ENCODE measurements at regions not wholly inside any gene's neighbourhood (a gene's known extent, or its start where the extent isn't known, plus 50 kb on each side); places are given as distances from the start of the nearest gene placed in this dataset.

DNA sequence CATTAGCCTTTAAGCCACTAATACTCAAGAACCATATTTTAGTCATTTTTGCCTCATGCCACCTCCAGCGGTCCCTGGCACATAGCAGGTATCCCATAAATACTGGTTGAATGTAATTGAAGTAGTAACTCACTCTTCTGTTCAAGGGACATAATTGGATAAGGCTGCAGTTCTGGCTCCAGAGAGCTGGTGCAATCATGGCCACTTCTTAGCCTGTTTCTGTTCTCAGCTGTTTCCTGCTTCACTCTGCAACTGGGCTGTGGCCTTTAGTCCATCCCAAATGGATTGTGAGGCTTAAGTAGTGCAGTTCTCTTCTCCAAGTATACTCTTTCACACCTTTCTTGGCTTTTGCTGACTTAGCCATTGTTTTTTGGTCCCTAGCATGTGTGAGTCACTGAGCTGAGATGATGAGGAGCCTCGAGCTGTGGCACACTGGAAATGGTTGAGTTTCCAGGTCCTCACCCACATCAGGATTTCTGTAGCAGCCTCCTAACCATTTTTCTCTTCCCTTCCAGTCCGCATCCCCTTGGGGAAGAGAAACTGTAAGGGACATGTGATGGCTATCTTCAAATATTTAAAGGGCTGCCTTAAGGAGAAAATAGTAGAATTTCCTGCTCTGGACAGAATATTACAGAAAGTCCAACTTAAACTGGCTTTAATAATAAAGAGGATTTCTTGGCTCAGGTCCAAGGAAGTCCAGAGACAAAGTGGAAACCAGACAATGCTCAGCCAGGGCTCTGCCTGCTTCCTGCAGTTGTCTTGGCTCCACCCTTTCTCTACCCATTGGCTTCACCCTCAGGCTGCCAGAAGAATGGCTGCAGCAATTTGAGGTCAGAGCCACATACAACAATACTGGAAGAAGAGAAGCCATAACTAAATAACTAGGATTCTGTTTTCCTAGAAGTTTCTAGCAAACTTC is 305.4 kb upstream of the ROPN1 start:
- no peaks in the 10 kb centered on the region for H3K4me1 ChIP-seq (ENCODE audit: control insufficient read depth, insufficient read depth, low read length)
- WGBS, 2 experiments: 96 to 97% methylated on average over 2 to 3 of the region's 3 CpGs
- no peaks in the 10 kb centered on the region for H3K36me3 ChIP-seq (ENCODE audit: control insufficient read depth, insufficient read depth, low read length)
- no peaks in the 10 kb centered on the region for H3K27me3 ChIP-seq (ENCODE audit: control insufficient read depth, insufficient read depth, low read length, poor library complexity, severe bottlenecking)
- no peak overlapping the region for H3K4me3 ChIP-seq (ENCODE audit: insufficient read depth, low read depth, low read length)
- H3K9me3 ChIP-seq (ENCODE audit: control insufficient read depth, low read length): no peaks in the 10 kb centered on the region
- no peak overlapping the region for H3K27ac ChIP-seq (ENCODE audit: insufficient read depth, low read depth, low read length, poor library complexity, severe bottlenecking)

DNA sequence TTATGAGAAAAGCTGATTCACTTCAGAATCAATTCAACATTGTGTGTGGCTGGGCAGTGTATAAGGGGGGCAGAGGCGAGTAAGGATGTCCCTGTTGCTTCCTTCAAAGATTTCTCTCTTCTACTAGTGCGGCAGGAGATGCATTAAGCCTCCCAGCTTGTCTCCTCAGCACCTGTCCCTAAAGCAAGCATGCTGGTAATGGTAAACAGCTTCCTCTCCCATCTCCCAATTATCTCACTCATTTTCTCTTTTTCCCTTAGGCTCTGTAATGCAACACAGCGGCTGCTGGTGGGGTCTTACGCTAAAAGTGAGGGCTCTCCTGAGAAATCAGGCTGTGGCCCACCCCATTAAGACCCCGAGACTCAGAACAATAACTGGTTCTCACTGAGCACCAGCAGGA is 306.4 kb upstream of the ROPN1 start:
- Histone ChIP-seq H3K4me3 (ENCODE audit: insufficient read depth, low read depth, low read length) (no peak overlapping the region), H3K27ac (ENCODE audit: insufficient read depth, low read depth, low read length, poor library complexity, severe bottlenecking) (no peak overlapping the region), H3K9me3 (ENCODE audit: control insufficient read depth, low read length) (no peaks in the 10 kb centered on the region), H3K4me1 (ENCODE audit: control insufficient read depth, insufficient read depth, low read length) (no peaks in the 10 kb centered on the region), H3K36me3 (ENCODE audit: control insufficient read depth, insufficient read depth, low read length) (no peaks in the 10 kb centered on the region), H3K27me3 (ENCODE audit: control insufficient read depth, insufficient read depth, low read length, poor library complexity, severe bottlenecking) (no peaks in the 10 kb centered on the region)
- WGBS, 2 experiments: 92 to 95% methylated on average over 5 of the region's 5 CpGs

DNA sequence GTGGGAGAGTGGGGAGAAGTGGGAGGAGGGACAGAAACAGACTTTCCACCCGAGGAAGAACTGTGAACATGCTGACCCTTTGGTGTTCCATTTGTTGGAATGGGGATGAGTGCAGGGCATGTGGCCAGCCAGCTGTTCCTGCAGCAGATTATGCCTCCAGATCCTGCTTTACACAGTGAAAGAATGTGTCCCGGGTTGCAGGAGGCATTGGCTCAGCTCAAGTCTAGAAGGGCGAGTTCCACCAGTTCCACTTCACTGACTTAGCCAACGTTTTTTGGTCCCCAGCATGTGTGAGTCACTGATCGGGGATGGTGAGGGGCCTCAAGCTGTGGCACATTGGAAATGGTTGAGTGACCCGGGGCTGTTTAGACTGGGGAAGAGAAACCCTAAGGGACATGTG is 307.0 kb upstream of the ROPN1 start:
- Histone ChIP-seq H3K4me1 (ENCODE audit: control insufficient read depth, insufficient read depth, low read length) (no peaks in the 10 kb centered on the region), H3K9me3 (ENCODE audit: control insufficient read depth, low read length) (no peaks in the 10 kb centered on the region), H3K4me3 (ENCODE audit: insufficient read depth, low read depth, low read length) (no peak overlapping the region), H3K36me3 (ENCODE audit: control insufficient read depth, insufficient read depth, low read length) (no peaks in the 10 kb centered on the region), H3K27ac (ENCODE audit: insufficient read depth, low read depth, low read length, poor library complexity, severe bottlenecking) (no peak overlapping the region), H3K27me3 (ENCODE audit: control insufficient read depth, insufficient read depth, low read length, poor library complexity, severe bottlenecking) (no peaks in the 10 kb centered on the region)
- 79 to 83% methylated on average over 6 of the region's 6 CpGs for WGBS, 2 experiments

DNA sequence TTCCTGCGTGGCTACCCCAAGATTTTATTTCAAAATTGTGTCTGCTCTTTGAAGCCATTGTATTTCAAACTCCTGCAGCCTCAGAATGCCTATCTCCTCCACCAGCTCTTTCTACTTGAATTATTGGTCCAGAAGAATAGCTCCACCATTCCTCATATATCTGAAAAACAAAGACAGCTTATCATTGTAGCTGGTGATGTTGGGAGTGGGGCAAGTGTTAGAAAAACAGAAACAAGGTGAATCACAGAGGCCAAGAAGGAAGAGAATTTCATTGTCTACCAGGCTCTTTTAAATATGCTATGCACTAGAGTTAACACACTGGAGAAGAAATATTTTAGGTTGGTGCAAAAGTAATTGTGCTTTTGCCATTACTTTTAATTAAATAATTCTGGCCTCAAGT is 307.9 kb upstream of the ROPN1 start:
- Histone ChIP-seq H3K4me1 (ENCODE audit: control insufficient read depth, insufficient read depth, low read length) (no peaks in the 10 kb centered on the region), H3K36me3 (ENCODE audit: control insufficient read depth, insufficient read depth, low read length) (no peaks in the 10 kb centered on the region), H3K9me3 (ENCODE audit: control insufficient read depth, low read length) (no peaks in the 10 kb centered on the region), H3K4me3 (ENCODE audit: insufficient read depth, low read depth, low read length) (no peak overlapping the region), H3K27me3 (ENCODE audit: control insufficient read depth, insufficient read depth, low read length, poor library complexity, severe bottlenecking) (no peaks in the 10 kb centered on the region), H3K27ac (ENCODE audit: insufficient read depth, low read depth, low read length, poor library complexity, severe bottlenecking) (no peak overlapping the region)
- WGBS, 2 experiments: 90 to 92% methylated on average over 1 of the region's 1 CpG

- Histone ChIP-seq H3K9me3 (ENCODE audit: control insufficient read depth, low read length) (no peaks in the 10 kb centered on the region), H3K27ac (ENCODE audit: insufficient read depth, low read depth, low read length, poor library complexity, severe bottlenecking) (no peak overlapping the region), H3K27me3 (ENCODE audit: control insufficient read depth, insufficient read depth, low read length, poor library complexity, severe bottlenecking) (no peaks in the 10 kb centered on the region), H3K4me3 (ENCODE audit: insufficient read depth, low read depth, low read length) (no peak overlapping the region), H3K4me1 (ENCODE audit: control insufficient read depth, insufficient read depth, low read length) (no peaks in the 10 kb centered on the region), H3K36me3 (ENCODE audit: control insufficient read depth, insufficient read depth, low read length) (no peaks in the 10 kb centered on the region)
- WGBS, 2 experiments: 94 to 96% methylated on average over 4 of the region's 4 CpGs
Measured at GRCh38 chr3:124300416-124300815, 308.5 kb upstream of the ROPN1 start.

DNA sequence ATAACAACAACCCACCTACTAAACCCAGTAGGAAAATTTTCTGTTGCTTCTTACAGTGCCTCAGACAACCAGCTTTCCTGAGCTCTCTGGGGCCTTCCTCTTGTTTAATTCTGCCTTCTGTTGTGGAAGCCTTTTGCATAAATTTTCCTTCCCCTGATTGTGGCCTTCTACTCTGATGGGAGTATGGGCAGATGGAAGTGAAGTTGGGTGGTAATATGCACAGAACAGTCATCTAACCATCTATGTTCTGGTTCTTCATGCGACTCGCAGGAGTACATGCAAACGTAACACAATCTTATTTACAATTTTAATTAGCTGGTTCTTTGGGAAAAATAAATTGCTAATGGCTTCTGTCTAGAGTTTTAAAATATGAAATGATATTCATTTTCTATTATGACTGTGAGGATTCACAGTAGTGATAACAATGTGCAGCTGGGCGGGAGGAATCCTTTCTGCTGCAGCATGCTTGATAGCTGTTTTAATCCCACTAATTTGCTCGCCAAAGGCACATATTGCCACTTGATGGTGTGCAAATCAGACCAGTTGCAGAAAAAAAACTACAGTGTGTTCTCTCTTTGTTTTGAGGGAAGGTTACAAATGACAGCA is 311.5 kb upstream of the ROPN1 start:
- Histone ChIP-seq H3K4me1 (ENCODE audit: control insufficient read depth, insufficient read depth, low read length) (no peaks in the 10 kb centered on the region), H3K4me3 (ENCODE audit: insufficient read depth, low read depth, low read length) (no peak overlapping the region), H3K9me3 (ENCODE audit: control insufficient read depth, low read length) (no peaks in the 10 kb centered on the region), H3K36me3 (ENCODE audit: control insufficient read depth, insufficient read depth, low read length) (no peaks in the 10 kb centered on the region), H3K27ac (ENCODE audit: insufficient read depth, low read depth, low read length, poor library complexity, severe bottlenecking) (no peak overlapping the region), H3K27me3 (ENCODE audit: control insufficient read depth, insufficient read depth, low read length, poor library complexity, severe bottlenecking) (no peaks in the 10 kb centered on the region)
- 83 to 94% methylated on average over 5 of the region's 5 CpGs for WGBS, 2 experiments

DNA sequence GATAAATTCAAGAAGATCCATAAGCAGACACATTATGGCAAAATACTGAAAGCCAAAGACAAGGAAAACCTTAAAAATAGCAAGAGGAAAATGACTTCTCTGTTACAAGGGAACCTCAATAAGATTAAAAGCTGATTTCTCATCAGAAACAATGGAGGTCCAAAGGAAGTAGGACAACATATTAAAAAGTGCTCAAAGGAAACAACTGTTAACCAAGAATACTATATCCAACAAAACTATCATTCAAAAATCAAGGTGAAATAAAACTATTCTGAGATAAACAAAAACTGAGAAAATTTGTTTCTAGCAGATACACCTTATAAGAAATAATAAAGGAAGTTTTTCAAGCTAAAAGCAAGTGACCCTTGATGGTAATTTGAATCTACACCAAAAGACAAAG is 314.7 kb upstream of the ROPN1 start:
- Histone ChIP-seq H3K36me3 (ENCODE audit: control insufficient read depth, insufficient read depth, low read length) (no peaks in the 10 kb centered on the region), H3K9me3 (ENCODE audit: control insufficient read depth, low read length) (no peaks in the 10 kb centered on the region), H3K4me3 (ENCODE audit: insufficient read depth, low read depth, low read length) (no peak overlapping the region), H3K27me3 (ENCODE audit: control insufficient read depth, insufficient read depth, low read length, poor library complexity, severe bottlenecking) (no peaks in the 10 kb centered on the region), H3K27ac (ENCODE audit: insufficient read depth, low read depth, low read length, poor library complexity, severe bottlenecking) (no peak overlapping the region), H3K4me1 (ENCODE audit: control insufficient read depth, insufficient read depth, low read length) (no peaks in the 10 kb centered on the region)

DNA sequence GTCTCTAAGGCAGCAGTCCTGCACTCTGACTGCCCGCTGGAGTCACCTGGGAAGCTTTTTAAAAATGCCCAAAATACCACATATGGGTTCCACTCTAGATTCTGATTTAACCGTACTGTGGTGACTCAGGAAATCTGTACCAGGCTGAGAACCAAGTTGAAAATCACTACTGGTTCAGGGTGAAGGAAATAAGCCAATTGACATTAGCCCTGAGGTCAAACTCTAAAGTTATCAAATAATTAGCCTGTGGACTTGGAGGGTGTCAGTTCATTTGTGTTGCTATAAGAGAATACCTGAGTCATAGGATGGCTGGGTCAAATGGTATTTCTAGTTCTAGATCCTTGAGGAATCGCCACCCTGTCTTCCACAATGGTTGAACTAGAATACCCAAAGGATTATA is 321.7 kb upstream of the ROPN1 start:
- 90 to 96% methylated on average over 3 of the region's 3 CpGs for WGBS, 2 experiments

GRCh38 chr3:124315215-124316033 is 323.5 kb upstream of the ROPN1 start:
- H3K4me1 ChIP-seq (ENCODE audit: control insufficient read depth, insufficient read depth, low read length): no peaks in the 10 kb centered on the region
- no peak overlapping the region for H3K27ac ChIP-seq (ENCODE audit: insufficient read depth, low read depth, low read length, poor library complexity, severe bottlenecking)
- 82 to 84% methylated on average over 9 of the region's 9 CpGs for WGBS, 2 experiments
- no peaks in the 10 kb centered on the region for H3K9me3 ChIP-seq (ENCODE audit: control insufficient read depth, low read length)
- H3K4me3 ChIP-seq (ENCODE audit: insufficient read depth, low read depth, low read length): no peak overlapping the region
- H3K36me3 ChIP-seq (ENCODE audit: control insufficient read depth, insufficient read depth, low read length): no peaks in the 10 kb centered on the region
- no peaks in the 10 kb centered on the region for H3K27me3 ChIP-seq (ENCODE audit: control insufficient read depth, insufficient read depth, low read length, poor library complexity, severe bottlenecking)

More for the DNA sequence above, 321.7 kb upstream of the ROPN1 start:
- Histone ChIP-seq H3K9me3 (ENCODE audit: control insufficient read depth, low read length) (no peaks in the 10 kb centered on the region), H3K27me3 (ENCODE audit: control insufficient read depth, insufficient read depth, low read length, poor library complexity, severe bottlenecking) (no peaks in the 10 kb centered on the region), H3K27ac (ENCODE audit: insufficient read depth, low read depth, low read length, poor library complexity, severe bottlenecking) (no peak overlapping the region), H3K4me1 (ENCODE audit: control insufficient read depth, insufficient read depth, low read length) (no peaks in the 10 kb centered on the region), H3K4me3 (ENCODE audit: insufficient read depth, low read depth, low read length) (no peak overlapping the region), H3K36me3 (ENCODE audit: control insufficient read depth, insufficient read depth, low read length) (no peaks in the 10 kb centered on the region)

DNA sequence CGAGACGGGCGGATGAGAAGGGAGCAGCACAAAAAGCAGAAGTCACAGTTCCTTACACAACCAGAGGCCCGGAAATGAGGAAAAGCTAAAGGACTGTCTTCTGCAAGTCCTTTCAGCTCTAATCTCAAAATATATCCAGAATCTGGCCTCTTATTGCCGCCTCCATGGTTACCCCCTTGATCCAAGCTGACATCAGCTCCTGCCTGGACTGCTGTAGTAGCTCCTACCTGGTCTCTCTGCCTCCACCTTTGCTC is 324.0 kb upstream of the ROPN1 start:
- WGBS, 2 experiments: 92 to 97% methylated on average over 5 of the region's 5 CpGs
- no peak overlapping the region for H3K4me3 ChIP-seq (ENCODE audit: insufficient read depth, low read depth, low read length)
- H3K36me3 ChIP-seq (ENCODE audit: control insufficient read depth, insufficient read depth, low read length): no peaks in the 10 kb centered on the region
- no peaks in the 10 kb centered on the region for H3K4me1 ChIP-seq (ENCODE audit: control insufficient read depth, insufficient read depth, low read length)
- no peaks in the 10 kb centered on the region for H3K9me3 ChIP-seq (ENCODE audit: control insufficient read depth, low read length)
- H3K27ac ChIP-seq (ENCODE audit: insufficient read depth, low read depth, low read length, poor library complexity, severe bottlenecking): no peak overlapping the region
- no peaks in the 10 kb centered on the region for H3K27me3 ChIP-seq (ENCODE audit: control insufficient read depth, insufficient read depth, low read length, poor library complexity, severe bottlenecking)
